ENCODE measurements at regions not wholly inside any gene's neighbourhood (a gene's known extent, or its start where the extent isn't known, plus 50 kb on each side); places are given as distances from the start of the nearest gene placed in this dataset.

GRCh38 chr9:79885093-79885857, 313.5 kb downstream of the TLE4 start:
- no peak for DNase-seq (ENCODE audit: low read depth in 4 of 4, low spot score in 3 of 4)

GRCh38 chr9:79884546-79884945, 312.8 kb downstream of the TLE4 start:
- DNase-seq (ENCODE audit: low read depth in 4 of 4, low spot score in 3 of 4), result no peak

GRCh38 chr9:79883073-79883645, 311.4 kb downstream of the TLE4 start:
- no peak for DNase-seq (ENCODE audit: low read depth in 4 of 4, low spot score in 3 of 4)

- no peak for DNase-seq (ENCODE audit: low read depth in 4 of 4, low spot score in 3 of 4)
Observed at GRCh38 chr9:79880626-79881025, 308.9 kb downstream of the TLE4 start.

GRCh38 chr9:79877943-79878602, 306.3 kb downstream of the TLE4 start:
- DNase-seq (ENCODE audit: low read depth in 4 of 4, low spot score in 3 of 4), result no peak

DNA sequence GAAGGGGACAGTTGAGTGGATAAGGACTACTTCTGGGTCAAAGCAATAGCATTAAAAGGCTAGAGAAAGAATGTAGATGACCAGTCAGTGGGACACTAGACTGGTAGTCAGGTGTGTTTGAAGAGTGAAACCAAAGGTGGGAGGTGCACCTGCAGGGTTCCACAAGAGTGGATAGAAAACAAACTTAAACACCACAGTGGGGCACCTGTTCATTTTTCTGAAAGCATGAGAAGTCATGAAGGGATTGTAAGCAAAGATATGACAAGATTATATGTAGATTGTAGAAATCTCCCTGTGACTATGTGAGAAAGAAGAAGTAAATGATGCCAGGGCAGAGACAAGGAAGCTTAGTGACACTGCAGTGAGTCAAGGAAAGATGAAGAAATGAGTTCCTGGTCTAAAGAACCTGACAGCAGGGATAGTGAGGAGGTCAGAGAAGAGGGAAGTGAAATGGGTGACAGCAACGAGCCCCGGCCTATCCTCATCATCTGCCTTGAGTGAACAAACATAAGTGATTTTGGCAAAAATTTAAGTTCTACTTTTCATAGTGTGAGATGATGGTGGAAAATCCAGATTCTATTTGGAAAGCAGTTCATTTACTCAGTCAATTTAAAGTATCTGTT, 296.9 kb downstream of the TLE4 start:
- DNase-seq (ENCODE audit: low read depth in 4 of 4, low spot score in 3 of 4), result no peak

- DNase-seq (ENCODE audit: low read depth in 4 of 4, low spot score in 3 of 4), result no peak
Observed at GRCh38 chr9:79862921-79863890, 291.4 kb downstream of the TLE4 start.

GRCh38 chr9:79858508-79858907, 286.7 kb downstream of the TLE4 start:
- DNase-seq (ENCODE audit: low read depth in 4 of 4, low spot score in 3 of 4), result no peak

DNA sequence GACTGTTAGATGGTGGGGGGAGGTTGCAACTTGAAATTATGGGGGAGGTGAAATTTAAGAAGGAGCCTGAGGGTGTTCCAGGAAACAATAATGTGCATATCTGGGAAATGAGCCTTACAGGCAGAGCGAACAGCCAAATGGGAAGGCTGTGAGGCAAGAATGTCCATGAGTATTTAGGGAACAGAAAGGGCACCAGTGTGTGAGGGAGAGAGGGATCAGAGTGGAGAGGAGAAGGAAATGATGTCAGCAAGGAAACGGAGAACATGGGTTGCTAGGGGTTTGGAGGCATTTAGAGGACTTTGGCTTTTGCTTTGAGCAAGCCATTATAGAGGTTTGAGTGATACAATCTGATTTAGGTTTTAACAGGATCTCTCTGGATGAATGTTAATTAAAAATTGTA, 285.4 kb downstream of the TLE4 start:
- DNase-seq (ENCODE audit: low read depth in 4 of 4, low spot score in 3 of 4), result no peak

DNA sequence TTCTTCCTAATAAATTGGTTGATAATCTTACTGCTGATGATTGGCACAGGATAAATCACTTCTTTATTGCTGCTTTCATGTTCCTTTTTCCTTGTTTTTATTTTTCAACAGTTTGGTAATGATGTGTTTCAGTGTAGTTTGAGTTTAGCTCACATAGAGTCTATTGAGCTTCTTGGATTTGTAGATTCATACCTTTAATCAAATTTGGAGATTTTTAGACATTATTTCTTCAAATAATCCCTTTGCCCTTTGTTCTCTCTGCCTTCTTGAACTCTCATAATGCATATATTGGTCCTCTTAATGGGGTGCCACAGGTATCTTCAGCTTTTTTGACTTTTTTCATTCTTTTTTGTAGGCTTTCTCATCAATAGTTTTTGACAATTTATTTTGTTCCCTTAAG, 275.3 kb downstream of the TLE4 start:
- no peak for DNase-seq (ENCODE audit: low read depth in 4 of 4, low spot score in 3 of 4)

- no peak for DNase-seq (ENCODE audit: low read depth in 4 of 4, low spot score in 3 of 4)
Observed at GRCh38 chr9:79829566-79830302, 258.0 kb downstream of the TLE4 start.

DNA sequence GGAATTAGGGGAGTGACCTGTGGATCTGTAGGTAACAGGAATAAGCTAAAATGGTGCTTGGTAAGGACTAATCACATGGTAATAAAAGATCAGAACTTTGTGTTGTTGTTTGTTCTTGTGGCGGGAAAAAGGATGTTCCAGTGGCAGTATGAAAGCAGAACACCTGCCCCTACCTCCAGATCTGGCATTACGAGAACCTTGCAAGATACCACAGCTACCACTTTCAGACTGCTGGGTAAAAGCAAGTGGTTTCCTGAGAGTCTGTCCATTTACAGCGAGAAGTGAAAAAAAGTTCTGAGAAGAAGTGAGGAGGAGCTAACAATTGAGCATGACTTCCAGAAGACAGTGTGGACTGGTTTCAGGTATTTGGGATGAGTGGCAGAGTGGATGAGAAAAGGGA, 252.5 kb downstream of the TLE4 start:
- no peak for DNase-seq (ENCODE audit: low read depth in 4 of 4, low spot score in 3 of 4)

GRCh38 chr9:79817438-79818004, 245.8 kb downstream of the TLE4 start:
- DNase-seq (ENCODE audit: low read depth in 4 of 4, low spot score in 3 of 4), result no peak

GRCh38 chr9:79813258-79813638, 241.5 kb downstream of the TLE4 start:
- no peak for DNase-seq (ENCODE audit: low read depth in 4 of 4, low spot score in 3 of 4)

GRCh38 chr9:79812507-79813257, 240.9 kb downstream of the TLE4 start:
- no peak for DNase-seq (ENCODE audit: low read depth in 4 of 4, low spot score in 3 of 4)

DNA sequence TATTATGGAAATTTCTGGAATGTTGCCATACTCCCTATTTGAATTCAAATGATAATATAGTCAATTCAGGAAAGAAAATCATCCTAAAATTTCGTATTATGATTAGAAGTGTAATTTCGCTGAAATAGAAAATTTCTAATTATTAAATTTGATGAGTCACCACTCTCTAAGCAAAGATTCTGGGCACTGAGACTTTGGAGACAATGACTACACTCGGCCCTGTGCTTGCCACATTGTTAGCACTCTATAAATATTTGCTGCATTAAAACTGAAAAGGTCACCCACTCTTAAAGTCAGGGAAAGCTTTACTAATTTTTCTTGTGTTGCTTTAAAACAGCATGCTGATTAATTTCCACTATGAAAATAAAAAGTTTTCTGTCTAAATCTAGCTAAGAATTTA, 240.3 kb downstream of the TLE4 start:
- no peak for DNase-seq (ENCODE audit: low read depth in 4 of 4, low spot score in 3 of 4)

- DNase-seq (ENCODE audit: low read depth in 4 of 4, low spot score in 3 of 4), result no peak
Observed at GRCh38 chr9:79809931-79810330, 238.2 kb downstream of the TLE4 start.

DNA sequence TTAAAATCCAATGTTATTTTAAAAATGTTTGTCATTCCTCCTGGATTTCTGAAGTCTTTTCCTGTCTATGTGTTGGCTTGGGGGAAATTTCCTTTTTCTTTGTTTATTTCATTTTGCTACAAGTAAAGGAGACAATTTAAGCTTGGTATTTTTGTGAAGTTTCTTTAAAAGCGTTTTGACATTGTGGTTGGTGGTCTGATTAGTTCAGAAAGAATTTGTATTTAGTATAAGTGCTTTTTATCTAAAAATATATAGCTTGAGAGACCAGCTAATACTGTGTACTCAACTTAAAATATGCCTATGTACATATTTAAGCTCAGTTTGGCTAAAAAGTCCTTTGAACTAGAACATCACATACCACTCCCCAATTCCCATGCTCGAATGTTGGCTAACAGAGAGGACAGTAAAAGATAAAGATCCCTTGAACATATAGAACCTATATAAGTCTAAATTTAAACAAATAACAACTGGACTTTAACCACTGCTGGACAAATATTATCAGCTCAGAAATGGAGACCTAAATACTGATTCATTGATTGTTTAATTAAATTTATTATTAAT, 237.6 kb downstream of the TLE4 start:
- DNase-seq (ENCODE audit: low read depth in 4 of 4, low spot score in 3 of 4), result no peak
